Neuronal stem cell (in vitro differentiated cells): ENCODE measurements at regions not wholly inside any gene's neighbourhood (a gene's known extent, or its start where the extent isn't known, plus 50 kb on each side); places are given as distances from the start of the nearest gene placed in this dataset.

ENCODE experiments used
- DNase-seq: peaks from one replicate; pipeline ENCODE4 v3.0.0-alpha.2; 2013; ENCODE audit warnings: low spot score
- H2AFZ ChIP-seq: one replicate; pipeline ENCODE4 v1.6.1; 2013; ENCODE audit warnings: mild to moderate bottlenecking, low read length, inconsistent platforms
- H2AK5ac ChIP-seq: 2 replicates; pipeline ENCODE4 v1.6.1; 2013; ENCODE audit warnings: low read depth, mild to moderate bottlenecking, inconsistent platforms, low read length, moderate library complexity, mixed read lengths
- H2BK120ac ChIP-seq: 2 replicates; pipeline ENCODE4 v1.6.1; 2013; ENCODE audit warnings: low read depth, mild to moderate bottlenecking, inconsistent platforms, low read length, moderate library complexity, mixed read lengths
- H2BK12ac ChIP-seq: one replicate; pipeline ENCODE4 v1.6.1; 2013; ENCODE audit warnings: low read length, inconsistent platforms
- H2BK15ac ChIP-seq: 2 replicates; pipeline ENCODE4 v1.6.1; 2013; ENCODE audit warnings: mild to moderate bottlenecking, low read length, inconsistent platforms, mixed read lengths
- H2BK5ac ChIP-seq: one replicate; pipeline ENCODE4 v1.6.1; 2013; ENCODE audit warnings: inconsistent platforms, mild to moderate bottlenecking, low read length, moderate library complexity
- H3K14ac ChIP-seq: one replicate; pipeline ENCODE4 v1.6.1; 2013; ENCODE audit warnings: low read length, inconsistent platforms
- H3K18ac ChIP-seq: 2 replicates; pipeline ENCODE4 v1.6.1; 2013; ENCODE audit warnings: low read length, inconsistent platforms
- H3K23ac ChIP-seq: 2 replicates; pipeline ENCODE4 v1.6.1; 2013; ENCODE audit warnings: low read depth, mild to moderate bottlenecking, mixed read lengths, low read length, inconsistent platforms; ENCODE audit not compliant: poor library complexity
- H3K27ac ChIP-seq: replicated peaks from 3 replicates; pipeline ENCODE4 v1.5.1; 2013; ENCODE audit warnings: low read length, inconsistent platforms
- H3K27me3 ChIP-seq, 3 experiments: 2 replicates each; pipeline ENCODE4 v1.6.1; 2013; ENCODE audit warnings: low read length in 3 of 3, mild to moderate bottlenecking in 2 of 3, inconsistent platforms in 1 of 3, low read depth in 1 of 3, mixed read lengths in 1 of 3, moderate library complexity in 1 of 3; ENCODE audit not compliant: control insufficient read depth in 3 of 3, insufficient read depth in 3 of 3
- H3K36me3 ChIP-seq, 2 donors: replicated peaks in 1 of 2; 2 replicates each; pipeline ENCODE4 v1.6.1; 2013; ENCODE audit warnings: low read length in 2 of 2; ENCODE audit not compliant: control insufficient read depth in 2 of 2, insufficient read depth in 2 of 2
- H3K4ac ChIP-seq: 2 replicates; pipeline ENCODE4 v1.6.1; 2013; ENCODE audit warnings: inconsistent platforms, mild to moderate bottlenecking, low read length, moderate library complexity
- H3K4me1 ChIP-seq, 2 donors: 1 replicate in 1 of 2; 2 replicates in 1 of 2; pipeline ENCODE4 v1.6.1; 2013; ENCODE audit warnings: low read length in 2 of 2, low read depth in 1 of 2; ENCODE audit not compliant: control insufficient read depth in 2 of 2, insufficient read depth in 1 of 2
- H3K4me2 ChIP-seq: one replicate; pipeline ENCODE4 v1.6.1; 2013; ENCODE audit warnings: mild to moderate bottlenecking, low read length, inconsistent platforms; ENCODE audit not compliant: insufficient read depth, poor library complexity, severe bottlenecking
- H3K4me3 ChIP-seq, 2 donors: 2 replicates each; pipeline ENCODE4 v1.5.1; 2013; ENCODE audit warnings: low read length in 2 of 2, mild to moderate bottlenecking in 2 of 2, inconsistent platforms in 1 of 2, moderate library complexity in 1 of 2
- H3K79me1 ChIP-seq: one replicate; pipeline ENCODE4 v1.6.1; 2013; ENCODE audit warnings: low read depth, mild to moderate bottlenecking, inconsistent platforms, low read length, moderate library complexity
- H3K9ac ChIP-seq: one replicate; pipeline ENCODE4 v1.6.1; 2013; ENCODE audit warnings: mild to moderate bottlenecking, low read depth, low read length, inconsistent platforms; ENCODE audit not compliant: poor library complexity
- H3K9me3 ChIP-seq, 2 donors: replicated peaks in 1 of 2; 2 replicates each; pipeline versions ENCODE3 to v1.6.1; 2013; ENCODE audit warnings: low read length in 2 of 2, mild to moderate bottlenecking in 2 of 2, inconsistent platforms in 1 of 2, low read depth in 1 of 2, mixed read lengths in 1 of 2, moderate library complexity in 1 of 2; ENCODE audit not compliant: control insufficient read depth in 2 of 2, insufficient read depth in 1 of 2
- H4K8ac ChIP-seq: one replicate; pipeline ENCODE4 v1.6.1; 2013; ENCODE audit warnings: low read depth, mild to moderate bottlenecking, inconsistent platforms, low read length, moderate library complexity
- H4K91ac ChIP-seq: one replicate; pipeline ENCODE4 v1.6.1; 2013; ENCODE audit warnings: low read length, low read depth, mild to moderate bottlenecking, inconsistent platforms; ENCODE audit not compliant: poor library complexity
- WGBS, 2 donors: extraction: QIAGEN DNeasy Blood & Tissue Kit; methylation state at CpG; one replicate each; pipeline ENCODE4 v1.1.7; 2013; ENCODE audit warnings: missing lambda C conversion rate in 2 of 2, mixed read lengths in 1 of 2; ENCODE audit not compliant: insufficient read length in 2 of 2, insufficient replicate concordance in 1 of 2; ENCODE audit errors: extremely low coverage in 2 of 2; 5-methylcytosine and 5-hydroxymethylcytosine counted together

DNA sequence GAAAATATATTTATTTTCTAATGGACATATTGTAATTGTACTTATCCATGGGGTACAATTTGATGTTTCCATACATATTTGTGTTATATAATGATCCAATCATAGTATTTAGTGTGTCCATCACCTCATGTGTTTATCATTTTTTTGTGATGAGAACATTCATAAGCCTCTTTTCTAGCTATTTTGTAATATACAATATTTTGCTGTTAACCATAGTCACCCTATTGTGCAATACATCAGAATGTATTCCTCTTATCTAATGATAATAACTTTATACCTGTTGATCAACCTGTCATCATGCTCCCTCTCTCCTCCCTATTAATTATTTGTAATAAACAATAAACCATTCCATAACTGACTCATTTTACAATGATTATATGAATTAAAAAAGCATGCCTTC is 93.2 kb downstream of the ISL1 start:
- no peak overlapping the region for H2BK15ac ChIP-seq
- H3K36me3 ChIP-seq, result no peaks in the 10 kb centered on the region
- H4K91ac ChIP-seq, result no peak overlapping the region
- H3K4ac ChIP-seq, result no peak overlapping the region
- H3K4me2 ChIP-seq, result no peak overlapping the region
- H3K9ac ChIP-seq, result no peak overlapping the region
- no peaks in the 10 kb centered on the region for H3K79me1 ChIP-seq
- no peak overlapping the region for H4K8ac ChIP-seq
- no peak overlapping the region for H2AK5ac ChIP-seq
- no peak overlapping the region for H2BK120ac ChIP-seq
- no peak overlapping the region for H3K4me3 ChIP-seq
- no peak overlapping the region for H2BK12ac ChIP-seq
- H2AFZ ChIP-seq, result no peak overlapping the region
- H2BK5ac ChIP-seq, result no peak overlapping the region
- no peak overlapping the region for H3K18ac ChIP-seq
- H3K27me3 ChIP-seq, result no peaks in the 10 kb centered on the region
- H3K27ac ChIP-seq, result no peak overlapping the region
- no peak overlapping the region for H3K23ac ChIP-seq
- DNase-seq, result no peak
- no peaks in the 10 kb centered on the region for H3K9me3 ChIP-seq
- H3K4me1 ChIP-seq, result no peaks in the 10 kb centered on the region
- no peak overlapping the region for H3K14ac ChIP-seq

GRCh38 chr5:51479840-51480239 is 96.6 kb downstream of the ISL1 start:
- Histone ChIP-seq H2BK120ac (no peak overlapping the region), H3K14ac (no peak overlapping the region), H3K9ac (no peak overlapping the region), H2AFZ (no peak overlapping the region), H3K79me1 (no peaks in the 10 kb centered on the region), H2BK5ac (no peak overlapping the region), H3K4ac (no peak overlapping the region), H2BK15ac (no peak overlapping the region), H4K8ac (no peak overlapping the region), H2BK12ac (no peak overlapping the region), H3K36me3 (no peaks in the 10 kb centered on the region), H2AK5ac (no peak overlapping the region), H3K27me3 (no peaks in the 10 kb centered on the region), H3K4me2 (no peak overlapping the region), H3K4me1 (peaks cover 0 to 2% of the 10 kb centered on the region in 2 donors), H3K4me3 (no peak overlapping the region), H3K27ac (no peak overlapping the region), H3K9me3 (no peaks in the 10 kb centered on the region), H4K91ac (no peak overlapping the region), H3K18ac (no peak overlapping the region), H3K23ac (no peak overlapping the region)
- WGBS, 2 donors, result no CpG with 5 or more reads among the region's 1 CpG
- DNase-seq, result no peak

DNA sequence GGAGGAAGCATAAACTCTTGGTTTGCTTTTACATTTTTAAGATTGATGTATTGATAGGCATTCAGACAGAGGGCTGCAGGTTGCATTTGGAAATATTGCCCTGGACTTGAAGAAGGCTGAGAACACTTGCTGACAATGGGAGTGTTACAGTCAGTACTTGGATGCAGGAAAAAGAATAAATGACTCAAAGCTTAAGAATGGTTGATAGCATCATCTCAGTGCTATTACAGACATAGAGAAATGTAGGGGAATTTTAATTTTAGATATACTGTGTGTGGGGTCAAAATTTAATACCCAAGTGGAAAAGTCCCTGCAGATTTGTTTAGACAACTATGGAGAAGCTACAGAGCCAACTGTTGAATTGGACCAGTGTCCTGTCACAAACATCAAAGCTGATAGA is 101.1 kb downstream of the ISL1 start:
- H3K4me2 ChIP-seq, result no peak overlapping the region

GRCh38 chr5:51486158-51486557 is 102.9 kb downstream of the ISL1 start:
- H4K8ac ChIP-seq, result no peak overlapping the region
- no peak overlapping the region for H2AFZ ChIP-seq
- H3K18ac ChIP-seq, result no peak overlapping the region
- no peak overlapping the region for H2BK5ac ChIP-seq
- H2AK5ac ChIP-seq, result no peak overlapping the region
- H3K4ac ChIP-seq, result no peak overlapping the region
- no peak overlapping the region for H3K4me3 ChIP-seq
- H3K27ac ChIP-seq, result no peak overlapping the region
- no peak overlapping the region for H3K23ac ChIP-seq
- H3K79me1 ChIP-seq, result no peaks in the 10 kb centered on the region
- no peak overlapping the region for H3K4me2 ChIP-seq
- no CpG with 5 or more reads among the region's 1 CpG for WGBS, 2 donors
- H3K9ac ChIP-seq, result no peak overlapping the region
- peaks cover 0 to 4% of the 10 kb centered on the region in 2 donors for H3K4me1 ChIP-seq
- H2BK120ac ChIP-seq, result no peak overlapping the region
- no peak overlapping the region for H2BK12ac ChIP-seq
- H3K27me3 ChIP-seq, result no peaks in the 10 kb centered on the region
- H3K9me3 ChIP-seq, result no peaks in the 10 kb centered on the region
- H3K14ac ChIP-seq, result no peak overlapping the region
- DNase-seq, result no peak
- no peaks in the 10 kb centered on the region for H3K36me3 ChIP-seq
- no peak overlapping the region for H2BK15ac ChIP-seq
- H4K91ac ChIP-seq, result no peak overlapping the region

More for the DNA sequence above, 101.1 kb downstream of the ISL1 start:
- H3K27me3 ChIP-seq, result no peaks in the 10 kb centered on the region
- H3K27ac ChIP-seq, result no peak overlapping the region
- H3K18ac ChIP-seq, result no peak overlapping the region
- H4K8ac ChIP-seq, result no peak overlapping the region
- H3K9me3 ChIP-seq, result no peaks in the 10 kb centered on the region
- no peak overlapping the region for H2BK120ac ChIP-seq
- H3K4me1 ChIP-seq, result peaks cover 0 to 4% of the 10 kb centered on the region in 2 donors
- H2BK15ac ChIP-seq, result no peak overlapping the region
- H3K4me3 ChIP-seq, result no peak overlapping the region
- H3K4ac ChIP-seq, result no peak overlapping the region
- H2BK5ac ChIP-seq, result no peak overlapping the region
- no peak overlapping the region for H2BK12ac ChIP-seq
- H3K23ac ChIP-seq, result no peak overlapping the region
- no peak for DNase-seq
- H3K14ac ChIP-seq, result no peak overlapping the region
- no peak overlapping the region for H3K9ac ChIP-seq
- H4K91ac ChIP-seq, result no peak overlapping the region
- no peaks in the 10 kb centered on the region for H3K36me3 ChIP-seq
- no peak overlapping the region for H2AFZ ChIP-seq
- no peaks in the 10 kb centered on the region for H3K79me1 ChIP-seq
- no peak overlapping the region for H2AK5ac ChIP-seq
